CD4-positive, CD25-positive, alpha-beta regulatory T cell (primary cell): ENCODE measurements at regions not wholly inside any gene's neighbourhood (a gene's known extent, or its start where the extent isn't known, plus 50 kb on each side); places are given as distances from the start of the nearest gene placed in this dataset.
"Not testable (repeated sequence)": the region's sequence is repeated elsewhere in the genome, so short reads cannot be mapped to it uniquely, and the experiment has no call there.

Experiments
- ATAC-seq, 2 donors: fragments of 150-1000 bp; cut with Tn5 transposase; one replicate each; pipeline ENCODE4 v1.10.0; 2021; ENCODE audit warnings: low read depth in 2 of 2, moderate number of reproducible peaks in 2 of 2, moderate library complexity in 1 of 2
- DNase-seq, 3 donors: peaks; one replicate each; pipeline versions ENCODE4 v3.0.0 to v3.0.0-alpha.2; 2012 to 2022; ENCODE audit warnings: mixed read lengths in 1 of 3
- H3K27ac ChIP-seq: one replicate; pipeline ENCODE4 v1.7.0; 2013; ENCODE audit warnings: mild to moderate bottlenecking, low read length; ENCODE audit not compliant: insufficient read depth, poor library complexity, severe bottlenecking
- H3K27me3 ChIP-seq: one replicate; pipeline ENCODE4 v1.7.0; 2013; ENCODE audit warnings: low read length; ENCODE audit not compliant: control insufficient read depth, insufficient read depth
- H3K36me3 ChIP-seq: one replicate; pipeline ENCODE4 v1.7.0; 2013; ENCODE audit warnings: mild to moderate bottlenecking, low read length, moderate library complexity; ENCODE audit not compliant: control insufficient read depth, insufficient read depth
- H3K4me1 ChIP-seq: 2 replicates; pipeline ENCODE4 v1.7.0; 2013; ENCODE audit warnings: mild to moderate bottlenecking, low read length; ENCODE audit not compliant: insufficient read depth, control insufficient read depth, poor library complexity, severe bottlenecking
- H3K4me3 ChIP-seq: one replicate; pipeline ENCODE4 v1.7.0; 2013; ENCODE audit warnings: low read depth, mild to moderate bottlenecking, low read length, moderate library complexity
- H3K9me3 ChIP-seq, 2 experiments: 1 replicate in 1 of 2; 2 replicates in 1 of 2; pipeline ENCODE4 v1.7.0; 2013; ENCODE audit warnings: low read length in 2 of 2, mild to moderate bottlenecking in 1 of 2, moderate library complexity in 1 of 2; ENCODE audit not compliant: control insufficient read depth in 2 of 2
- H3K27ac Mint-ChIP-seq, 3 donors: one replicate each; pipeline ENCODE4 v1.8.0; 2020 to 2022; ENCODE audit warnings: mild to moderate bottlenecking in 3 of 3, mixed read lengths in 3 of 3, moderate library complexity in 2 of 3
- H3K27me3 Mint-ChIP-seq: one replicate; pipeline ENCODE4 v1.8.0; 2022; ENCODE audit warnings: mild to moderate bottlenecking, mixed read lengths
- H3K36me3 Mint-ChIP-seq: one replicate; pipeline ENCODE4 v1.8.0; 2020; ENCODE audit warnings: mixed read lengths
- H3K4me1 Mint-ChIP-seq, 4 donors: one replicate each; pipeline ENCODE4 v1.8.0; 2020 to 2022; ENCODE audit warnings: mixed read lengths in 4 of 4, mild to moderate bottlenecking in 1 of 4
- H3K4me3 Mint-ChIP-seq, 4 donors: one replicate each; pipeline ENCODE4 v1.8.0; 2020 to 2022; ENCODE audit warnings: mild to moderate bottlenecking in 4 of 4, mixed read lengths in 4 of 4, moderate library complexity in 3 of 4
- H3K9me3 Mint-ChIP-seq, 7 donors: one replicate each; pipeline ENCODE4 v1.8.0; 2020 to 2022; ENCODE audit warnings: mixed read lengths in 7 of 7, mild to moderate bottlenecking in 3 of 7, moderate library complexity in 2 of 7

DNA sequence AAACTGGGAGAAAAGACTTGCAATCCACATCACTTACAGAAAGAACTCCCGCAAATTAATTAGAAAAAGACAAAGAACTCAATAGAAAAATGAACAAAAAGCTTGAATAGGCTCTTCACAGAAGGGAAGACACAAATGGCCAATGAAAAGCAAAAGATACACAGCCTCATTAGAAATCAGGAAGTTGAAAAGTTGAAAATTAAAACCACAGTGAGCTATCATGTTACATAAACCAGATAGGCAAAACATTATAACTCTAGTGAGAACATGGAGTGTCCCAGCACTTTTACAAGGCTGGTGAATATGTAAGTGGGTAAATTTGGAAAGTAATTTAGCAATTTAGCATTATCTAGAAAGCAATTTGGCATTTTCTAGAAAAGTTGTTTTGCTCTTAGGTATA, 158.4 kb upstream of the RASSF8 start:
- Mint-ChIP-seq H3K4me3 (no peak overlapping the region), H3K36me3 (no peaks in the 10 kb centered on the region)
- no peak for ATAC-seq

GRCh38 chr12:25801734-25802133, 156.7 kb upstream of the RASSF8 start:
- Histone ChIP-seq H3K27ac (no peak overlapping the region), H3K9me3 (no peaks in the 10 kb centered on the region), H3K4me1 (no peaks in the 10 kb centered on the region), H3K36me3 (no peaks in the 10 kb centered on the region), H3K27me3 (no peaks in the 10 kb centered on the region), H3K4me3 (no peak overlapping the region)
- Mint-ChIP-seq H3K27ac (no peak overlapping the region), H3K36me3 (no peaks in the 10 kb centered on the region), H3K9me3 (peaks cover 0 to 7% (median 0%) of the 10 kb centered on the region in 7 donors), H3K4me3 (no peak overlapping the region), H3K4me1 (no peaks in the 10 kb centered on the region), H3K27me3 (peaks cover 4% of the 10 kb centered on the region)
- DNase-seq = no peak
- no peak for ATAC-seq

More for the DNA sequence above, 158.4 kb upstream of the RASSF8 start:
- H3K27me3 Mint-ChIP-seq = peaks cover 4% of the 10 kb centered on the region
- Histone ChIP-seq H3K4me3 (no peak overlapping the region), H3K36me3 (no peaks in the 10 kb centered on the region), H3K4me1 (no peaks in the 10 kb centered on the region), H3K9me3 (no peaks in the 10 kb centered on the region), H3K27ac (no peak overlapping the region), H3K27me3 (no peaks in the 10 kb centered on the region)
- no peak overlapping the region for H3K27ac Mint-ChIP-seq
- peaks cover 0 to 7% (median 0%) of the 10 kb centered on the region in 7 donors for H3K9me3 Mint-ChIP-seq
- DNase-seq = no peak
- no peaks in the 10 kb centered on the region for H3K4me1 Mint-ChIP-seq

DNA sequence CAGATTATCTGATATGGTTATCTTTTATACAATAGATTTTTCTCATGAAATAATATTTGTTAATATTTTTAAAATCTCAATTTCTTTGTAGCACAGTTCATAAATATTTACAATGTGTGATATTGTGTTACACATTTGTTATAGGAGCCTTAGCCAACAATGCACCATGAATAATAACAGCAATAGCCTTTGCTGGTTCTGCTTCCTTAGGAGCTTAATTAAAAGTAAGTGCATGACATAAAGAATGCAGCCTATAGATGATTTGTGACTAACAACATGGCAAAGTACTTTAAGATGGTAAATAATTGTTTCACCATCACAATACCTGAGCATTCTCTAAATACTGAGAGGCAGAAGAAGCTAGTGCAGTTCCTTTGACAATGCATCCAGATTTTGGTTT, 156.3 kb upstream of the RASSF8 start:
- Mint-ChIP-seq H3K9me3 (peaks cover 0 to 7% (median 0%) of the 10 kb centered on the region in 7 donors), H3K27ac (no peak overlapping the region), H3K36me3 (no peaks in the 10 kb centered on the region), H3K27me3 (peaks cover 4% of the 10 kb centered on the region), H3K4me1 (no peaks in the 10 kb centered on the region), H3K4me3 (no peak overlapping the region)
- no peak for ATAC-seq
- Histone ChIP-seq H3K36me3 (no peaks in the 10 kb centered on the region), H3K27me3 (no peaks in the 10 kb centered on the region), H3K4me3 (no peak overlapping the region), H3K9me3 (no peaks in the 10 kb centered on the region), H3K27ac (no peak overlapping the region), H3K4me1 (no peaks in the 10 kb centered on the region)
- DNase-seq = no peak

DNA sequence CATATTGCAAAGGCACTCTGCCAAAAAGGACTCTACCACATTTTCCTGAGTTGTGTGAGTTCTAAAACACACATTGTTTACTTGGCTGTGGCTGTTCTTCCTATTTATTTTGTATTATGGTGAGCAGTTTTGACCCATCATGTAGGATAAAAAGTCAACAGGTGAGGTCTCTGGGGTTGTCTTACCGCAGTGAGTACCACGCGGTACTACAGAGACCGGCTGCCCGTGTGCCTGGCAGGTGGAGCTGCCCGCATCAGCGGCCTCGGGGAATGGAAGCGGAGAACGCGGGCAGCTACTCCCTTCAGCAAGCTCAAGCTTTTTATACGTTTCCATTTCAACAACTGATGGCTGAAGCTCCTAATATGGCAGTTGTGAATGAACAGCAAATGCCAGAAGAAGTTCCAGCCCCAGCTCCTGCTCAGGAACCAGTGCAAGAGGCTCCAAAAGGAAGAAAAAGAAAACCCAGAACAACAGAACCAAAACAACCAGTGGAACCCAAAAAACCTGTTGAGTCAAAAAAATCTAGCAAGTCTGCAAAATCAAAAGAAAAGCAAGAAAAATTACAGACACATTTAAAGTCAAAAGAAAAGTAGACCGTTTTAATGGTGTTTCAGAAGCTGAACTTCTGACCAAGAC, 155.3 kb upstream of the RASSF8 start:
- not testable (repeated sequence) for H3K9me3 Mint-ChIP-seq, H3K4me3 Mint-ChIP-seq

GRCh38 chr12:25804286-25804685, 154.2 kb upstream of the RASSF8 start:
- DNase-seq, H3K4me1 Mint-ChIP-seq, H3K27ac Mint-ChIP-seq, H3K9me3 ChIP-seq, H3K27me3 Mint-ChIP-seq, H3K27ac ChIP-seq, H3K27me3 ChIP-seq, H3K36me3 ChIP-seq, H3K4me3 ChIP-seq, H3K4me3 Mint-ChIP-seq, H3K4me1 ChIP-seq, H3K9me3 Mint-ChIP-seq, H3K36me3 Mint-ChIP-seq: not testable (repeated sequence)
- ATAC-seq = peak in 1 of 2 donors; percentile 20

More for the DNA sequence above, 155.3 kb upstream of the RASSF8 start:
- not testable (repeated sequence) for H3K27ac Mint-ChIP-seq, H3K4me1 Mint-ChIP-seq, H3K4me3 ChIP-seq, ATAC-seq, H3K36me3 ChIP-seq, H3K4me1 ChIP-seq, H3K27me3 ChIP-seq, DNase-seq, H3K27ac ChIP-seq, H3K36me3 Mint-ChIP-seq, H3K27me3 Mint-ChIP-seq, H3K9me3 ChIP-seq

DNA sequence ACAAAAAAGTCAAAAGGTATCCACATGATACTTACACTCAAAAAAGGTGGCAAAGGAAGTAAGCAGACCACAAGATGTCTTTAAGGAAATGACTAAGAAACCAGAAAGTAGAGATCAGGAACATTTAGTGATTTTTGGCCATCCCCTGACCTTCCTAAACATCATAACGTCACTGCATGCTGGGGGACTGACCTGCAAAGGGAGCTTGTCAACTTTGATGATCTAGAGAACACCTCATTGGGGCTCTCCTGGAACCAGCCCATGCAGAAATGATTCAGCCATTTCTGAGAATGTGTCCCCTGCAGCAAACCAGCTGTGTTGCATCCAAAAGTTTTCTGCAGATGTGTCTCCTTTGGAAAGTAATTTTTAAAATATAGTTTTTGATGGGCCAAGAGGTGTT, 152.2 kb upstream of the RASSF8 start:
- Histone ChIP-seq H3K9me3 (no peaks in the 10 kb centered on the region), H3K4me3 (no peak overlapping the region), H3K27ac (no peak overlapping the region), H3K36me3 (no peaks in the 10 kb centered on the region), H3K4me1 (no peaks in the 10 kb centered on the region), H3K27me3 (no peaks in the 10 kb centered on the region)
- no peaks in the 10 kb centered on the region for H3K36me3 Mint-ChIP-seq
- peaks cover 4% of the 10 kb centered on the region for H3K27me3 Mint-ChIP-seq
- no peak overlapping the region for H3K4me3 Mint-ChIP-seq
- no peak overlapping the region for H3K27ac Mint-ChIP-seq
- no peak for ATAC-seq
- no peaks in the 10 kb centered on the region for H3K4me1 Mint-ChIP-seq
- H3K9me3 Mint-ChIP-seq = peaks cover 0 to 10% (median 4%) of the 10 kb centered on the region in 7 donors
- no peak for DNase-seq

DNA sequence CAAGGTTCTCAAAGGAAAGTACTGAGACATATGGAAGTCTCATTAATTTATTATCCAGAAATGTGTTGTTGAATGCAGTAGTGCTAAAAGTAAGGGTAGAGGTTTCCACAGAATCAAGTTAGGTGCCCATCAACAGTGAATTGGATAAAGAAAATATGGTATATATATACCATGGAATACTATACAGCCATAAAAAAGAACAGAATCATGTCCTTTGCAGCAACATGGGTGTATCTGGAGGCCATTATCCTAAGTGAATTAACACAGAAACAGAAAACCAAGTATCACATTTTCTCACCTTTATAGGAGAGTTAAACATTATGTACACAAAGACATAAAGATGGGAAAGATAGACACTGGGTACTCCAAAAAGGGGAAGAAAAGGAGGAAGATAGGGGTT, 149.9 kb upstream of the RASSF8 start:
- Mint-ChIP-seq H3K27ac (no peak overlapping the region), H3K27me3 (peaks cover 4% of the 10 kb centered on the region), H3K9me3 (peaks cover 0 to 10% (median 4%) of the 10 kb centered on the region in 7 donors), H3K4me1 (no peaks in the 10 kb centered on the region), H3K4me3 (no peak overlapping the region), H3K36me3 (no peaks in the 10 kb centered on the region)
- Histone ChIP-seq H3K27me3 (no peaks in the 10 kb centered on the region), H3K4me1 (no peaks in the 10 kb centered on the region), H3K27ac (no peak overlapping the region), H3K36me3 (no peaks in the 10 kb centered on the region), H3K9me3 (no peaks in the 10 kb centered on the region), H3K4me3 (no peak overlapping the region)
- no peak for DNase-seq
- ATAC-seq = no peak

DNA sequence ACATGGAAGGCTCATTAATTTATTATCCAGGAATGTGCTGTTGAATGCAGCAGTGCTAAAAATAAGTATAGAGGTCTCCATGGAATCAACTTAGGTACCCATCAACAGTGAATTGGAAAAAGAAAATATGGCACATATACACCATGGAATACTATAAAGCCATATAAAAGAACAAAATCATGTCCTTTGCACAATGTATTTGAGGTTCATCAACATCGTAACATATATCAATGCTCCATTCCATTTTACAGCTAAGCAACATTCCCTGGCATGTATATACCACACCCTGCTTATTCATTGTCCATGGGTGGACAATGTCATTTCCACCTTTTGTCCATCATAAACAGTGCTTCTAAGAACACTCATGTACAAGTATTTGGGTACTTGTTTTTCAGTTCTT, 147.8 kb upstream of the RASSF8 start:
- Mint-ChIP-seq H3K9me3 (peaks cover 0 to 10% (median 3%) of the 10 kb centered on the region in 7 donors), H3K4me1 (no peaks in the 10 kb centered on the region), H3K27me3 (peaks cover 4% of the 10 kb centered on the region), H3K4me3 (no peak overlapping the region), H3K36me3 (no peaks in the 10 kb centered on the region), H3K27ac (no peak overlapping the region)
- Histone ChIP-seq H3K4me1 (no peaks in the 10 kb centered on the region), H3K4me3 (no peak overlapping the region), H3K27me3 (no peaks in the 10 kb centered on the region), H3K9me3 (no peaks in the 10 kb centered on the region), H3K36me3 (no peaks in the 10 kb centered on the region), H3K27ac (no peak overlapping the region)
- ATAC-seq = no peak
- no peak for DNase-seq
